ENCODE measurements at regions not wholly inside any gene's neighbourhood (a gene's known extent, or its start where the extent isn't known, plus 50 kb on each side); places are given as distances from the start of the nearest gene placed in this dataset.

DNA sequence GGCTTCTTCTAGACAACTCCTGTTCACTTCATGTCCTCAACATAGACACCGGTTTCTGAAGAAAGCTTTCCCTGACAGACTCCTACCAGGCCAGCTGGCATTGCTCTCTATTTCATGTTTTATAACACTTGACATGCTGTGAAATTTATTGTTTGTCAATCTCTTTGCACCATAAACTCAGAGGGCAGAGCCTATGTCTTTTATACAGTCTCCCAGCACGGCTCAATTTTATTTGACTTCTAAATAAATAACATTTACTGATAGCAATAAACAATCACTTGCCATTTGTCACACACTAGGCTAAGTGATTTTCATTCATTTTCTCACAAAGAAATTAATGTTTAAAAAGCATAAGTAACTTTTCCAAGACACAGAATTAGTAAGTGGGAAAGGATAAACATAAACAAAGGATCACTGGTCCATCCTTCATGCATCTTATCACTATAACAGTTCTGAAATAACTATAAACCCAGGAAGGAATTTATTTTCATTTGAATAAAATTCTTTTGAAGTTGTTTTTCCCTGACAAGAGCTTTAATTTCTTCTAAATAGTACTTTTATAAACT lies 577.6 kb downstream of the TECRL start:
- DNase-seq (ENCODE audit: low spot score): no peak
- intact Hi-C loops (cut with DNase I): no loop called here

GRCh38 chr4:63817196-63817865 lies 591.9 kb downstream of the TECRL start:
- intact Hi-C loops (cut with DNase I): no loop called here
- no peak for DNase-seq (ENCODE audit: low spot score)

DNA sequence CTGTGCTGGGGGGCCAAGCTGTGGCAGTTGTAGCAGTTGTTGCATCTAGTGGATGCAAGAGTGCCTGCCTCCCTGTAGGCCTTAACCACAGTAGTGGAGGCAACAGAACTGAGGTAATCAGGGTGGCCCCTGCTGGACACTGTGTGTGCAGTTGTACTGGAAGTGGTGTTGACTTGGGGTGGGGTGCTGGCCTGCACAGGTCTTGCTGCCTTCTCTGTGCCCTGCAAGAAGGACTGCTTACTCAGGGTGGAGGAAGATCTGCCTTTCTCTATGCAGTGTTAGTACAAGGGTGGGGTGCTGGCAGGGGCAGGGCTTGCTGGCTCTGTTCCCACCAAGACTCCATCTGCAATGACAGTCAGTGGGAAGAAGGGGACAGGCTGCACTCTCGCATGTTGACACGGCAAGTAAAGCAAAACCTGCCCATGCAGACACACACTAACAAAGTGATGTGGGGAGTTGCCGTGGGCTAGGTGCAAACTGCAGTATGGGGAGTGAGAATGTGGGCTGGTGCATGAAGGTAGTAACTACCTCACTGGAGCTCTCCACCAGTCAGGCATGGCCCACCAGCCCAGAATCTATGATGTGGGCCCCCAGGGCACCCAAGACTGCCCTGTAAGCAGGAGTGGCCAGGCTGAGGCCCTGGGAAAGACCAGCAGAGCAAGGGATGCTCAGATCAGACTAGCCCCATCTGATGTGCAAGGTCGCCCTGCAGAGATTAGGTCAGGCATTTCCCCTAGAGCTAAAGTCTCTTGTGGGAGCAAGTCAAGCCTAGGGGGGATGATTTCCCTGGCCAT lies 594.9 kb downstream of the TECRL start:
- intact Hi-C loops (cut with DNase I): no loop called here
- no peak for DNase-seq (ENCODE audit: low spot score)

- intact Hi-C loops (cut with DNase I): no loop called here
- no peak for DNase-seq (ENCODE audit: low spot score)
These were observed 610.1 kb downstream of the TECRL start for GRCh38 chr4:63799166-63799565.

- intact Hi-C loops (cut with DNase I): no loop called here
- DNase-seq (ENCODE audit: low spot score): no peak
These were observed 613.9 kb downstream of the TECRL start for GRCh38 chr4:63795301-63795700.

DNA sequence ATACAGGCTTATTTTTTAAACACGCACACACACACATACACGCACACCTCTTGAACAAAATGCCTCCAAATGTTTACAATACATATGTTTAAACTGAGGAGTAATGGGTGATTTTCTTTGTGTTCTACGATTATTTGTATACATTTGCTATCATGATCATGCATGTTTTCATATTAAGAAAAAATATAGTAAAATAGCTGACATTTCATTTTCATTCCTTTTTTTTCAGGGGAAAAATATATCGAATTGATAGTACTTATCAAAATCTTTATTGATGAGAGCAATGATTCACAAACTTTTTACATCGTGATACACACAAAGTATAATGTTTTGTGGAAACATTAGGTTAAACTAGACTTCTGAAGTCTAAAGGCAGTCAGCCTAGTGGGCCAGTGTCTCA lies 618.9 kb downstream of the TECRL start:
- DNase-seq (ENCODE audit: low spot score): no peak
- intact Hi-C loops (cut with DNase I): no loop called here

DNA sequence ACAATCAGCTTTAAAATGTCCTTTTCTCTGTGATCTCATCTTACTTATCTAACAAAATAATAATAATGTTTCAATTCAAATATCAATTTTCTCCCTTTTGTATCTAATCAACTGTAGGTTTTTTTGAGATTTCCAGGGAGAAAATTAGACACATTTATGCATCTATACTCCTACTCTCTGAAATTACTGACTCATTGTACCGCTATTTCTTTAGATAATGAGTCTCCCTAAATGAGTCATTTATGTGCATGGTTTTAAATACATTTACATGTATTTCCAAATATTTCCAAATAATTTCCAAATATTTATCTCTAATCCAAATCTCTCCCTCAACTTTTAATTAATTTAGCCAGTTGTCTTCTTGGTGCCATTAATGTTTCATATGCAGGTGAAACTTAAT lies 621.0 kb downstream of the TECRL start:
- no peak for DNase-seq (ENCODE audit: low spot score)
- intact Hi-C loops (cut with DNase I): no loop called here

DNA sequence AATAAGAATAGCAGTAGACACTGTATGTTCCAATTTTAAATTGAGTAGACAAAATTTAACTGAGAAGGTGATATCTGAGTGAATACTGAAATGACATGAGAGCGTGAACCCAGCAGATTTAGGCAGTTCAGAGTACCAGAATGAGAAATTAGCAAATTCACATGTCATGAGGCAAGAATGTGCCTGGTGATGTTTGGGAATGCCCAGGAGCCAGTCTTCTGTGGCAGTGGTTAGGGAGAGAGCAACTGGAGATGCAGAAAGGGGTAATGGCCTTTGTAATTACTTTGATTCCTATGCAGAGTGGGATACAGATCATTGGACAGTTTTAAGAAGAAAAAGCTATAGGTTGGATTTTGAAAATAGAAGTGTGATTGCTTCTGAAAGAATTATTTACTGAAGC lies 621.9 kb downstream of the TECRL start:
- intact Hi-C loops (cut with DNase I): no loop called here

DNA sequence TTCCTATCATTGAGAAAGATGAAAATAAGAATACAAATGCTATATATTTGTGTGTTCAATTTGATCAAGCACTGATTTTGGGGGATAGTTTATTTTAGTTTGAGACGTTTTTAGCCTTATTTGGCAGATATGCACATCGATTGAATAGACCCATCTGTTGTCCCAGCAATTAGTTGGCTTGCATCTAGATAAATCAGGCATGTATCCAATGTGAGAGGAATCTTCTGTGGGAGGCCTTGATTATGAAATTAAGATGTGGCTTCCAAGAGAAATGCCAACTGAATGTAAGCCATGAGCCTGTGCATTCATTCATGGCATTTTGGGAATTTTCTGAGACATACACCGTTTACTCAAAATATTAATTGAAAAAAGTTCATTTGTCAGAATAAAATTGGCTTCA lies 623.1 kb downstream of the TECRL start:
- intact Hi-C loops (cut with DNase I): no loop called here
- DNase-seq (ENCODE audit: low spot score): no peak

More for the DNA sequence above, 621.9 kb downstream of the TECRL start:
- no peak for DNase-seq (ENCODE audit: low spot score)

GRCh38 chr4:63784822-63785221 lies 624.4 kb downstream of the TECRL start:
- intact Hi-C loops (cut with DNase I): no loop called here
- no peak for DNase-seq (ENCODE audit: low spot score)

GRCh38 chr4:63777601-63778000 lies 631.6 kb downstream of the TECRL start:
- intact Hi-C loops (cut with DNase I): no loop called here
- DNase-seq (ENCODE audit: low spot score): no peak

DNA sequence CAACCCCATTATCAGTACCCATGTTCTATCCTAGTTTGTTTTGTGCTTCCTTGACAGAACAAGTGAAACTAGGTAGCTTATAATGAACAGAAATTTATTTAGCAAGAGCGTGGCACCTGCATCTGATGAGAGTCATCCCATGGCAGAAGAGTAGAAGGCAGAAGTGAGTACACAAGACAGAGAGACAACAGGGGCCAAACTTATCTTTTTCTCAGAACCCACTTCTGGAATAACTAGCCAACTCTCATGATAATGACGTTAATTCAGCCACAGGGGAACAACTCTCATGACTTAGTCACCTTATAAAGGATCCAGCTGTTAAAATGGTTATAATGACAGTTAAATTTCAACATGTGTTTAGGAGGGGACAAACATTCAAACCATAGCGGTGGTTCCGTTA lies 644.9 kb downstream of the TECRL start:
- intact Hi-C loops (cut with DNase I): no loop called here
- DNase-seq (ENCODE audit: low spot score): no peak

GRCh38 chr4:63757929-63758328 lies 651.3 kb downstream of the TECRL start:
- intact Hi-C loops (cut with DNase I): no loop called here
- DNase-seq (ENCODE audit: low spot score): no peak

DNA sequence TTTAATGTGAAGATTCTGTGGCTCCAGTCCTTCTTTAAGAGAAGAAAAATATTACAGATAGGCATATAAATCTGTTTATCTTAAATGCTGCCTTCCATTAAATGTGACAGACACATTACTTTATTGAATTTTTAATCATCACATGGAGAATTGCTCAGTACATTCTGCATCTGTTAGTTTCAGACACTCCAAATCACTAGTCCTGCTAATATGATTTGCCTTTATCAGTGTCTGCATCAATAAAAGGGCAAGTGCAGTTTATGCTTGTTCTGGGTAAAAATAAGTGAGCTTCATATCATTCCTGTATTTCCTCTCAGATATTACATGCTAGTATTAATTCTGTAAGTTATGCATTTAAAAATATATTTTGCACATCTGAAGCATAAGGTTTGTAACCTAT lies 666.4 kb downstream of the TECRL start:
- no peak for DNase-seq (ENCODE audit: low spot score)
- intact Hi-C loops (cut with DNase I): no loop called here

DNA sequence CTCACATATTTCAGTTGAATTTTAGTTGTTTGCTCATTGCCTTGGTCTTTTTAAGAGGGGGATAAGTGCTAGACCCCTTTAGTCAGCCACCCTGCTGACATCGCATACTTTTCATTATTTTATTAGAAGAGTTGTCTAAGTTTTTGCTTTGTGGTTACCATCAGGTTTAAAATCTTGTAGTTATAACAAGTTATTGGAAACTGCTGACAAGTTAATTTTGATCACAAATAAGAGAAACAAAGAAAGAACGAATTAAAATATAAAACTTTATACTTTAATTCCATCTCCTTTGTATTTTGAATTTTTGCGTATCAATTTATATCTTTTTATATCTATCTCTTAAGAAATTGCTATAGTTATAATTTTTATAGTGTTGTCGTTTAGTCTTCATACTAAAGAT lies 679.7 kb downstream of the TECRL start:
- intact Hi-C loops (cut with DNase I): no loop called here
- no peak for DNase-seq (ENCODE audit: low spot score)

DNA sequence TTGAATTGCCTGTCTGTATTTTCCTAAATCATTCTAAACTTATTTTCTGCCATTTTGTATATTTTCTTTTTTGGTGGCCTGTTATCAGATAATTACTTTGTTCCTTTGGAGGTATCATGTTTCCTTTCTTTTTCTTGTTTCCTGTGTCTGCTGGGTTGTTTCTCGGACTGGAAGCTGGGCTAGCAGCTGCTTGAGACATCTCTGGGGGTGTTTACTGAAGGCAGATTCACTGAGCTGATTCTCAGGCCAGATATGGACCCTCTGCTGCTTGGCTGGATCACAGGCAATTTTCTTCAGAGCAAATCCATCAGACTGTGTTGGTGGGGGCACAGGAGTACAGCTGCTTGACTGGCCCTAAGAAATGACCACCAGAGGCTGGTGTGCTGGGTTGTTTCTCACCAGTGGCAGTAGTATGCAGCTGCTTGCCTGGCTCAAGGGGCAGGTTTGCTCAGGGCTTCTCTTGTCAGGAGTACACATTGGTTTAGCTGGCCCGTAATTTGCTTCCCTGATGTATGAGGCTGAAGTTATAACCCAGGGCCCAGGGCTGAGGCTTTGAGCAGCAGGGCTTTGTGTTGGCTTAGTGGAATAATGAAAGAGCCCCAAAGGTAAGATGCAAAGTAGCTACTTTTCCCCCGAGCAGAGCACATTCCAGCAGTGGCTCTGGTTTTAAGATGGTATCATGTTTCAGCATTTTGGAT lies 680.6 kb downstream of the TECRL start:
- intact Hi-C loops (cut with DNase I): no loop called here
- DNase-seq (ENCODE audit: low spot score): no peak

DNA sequence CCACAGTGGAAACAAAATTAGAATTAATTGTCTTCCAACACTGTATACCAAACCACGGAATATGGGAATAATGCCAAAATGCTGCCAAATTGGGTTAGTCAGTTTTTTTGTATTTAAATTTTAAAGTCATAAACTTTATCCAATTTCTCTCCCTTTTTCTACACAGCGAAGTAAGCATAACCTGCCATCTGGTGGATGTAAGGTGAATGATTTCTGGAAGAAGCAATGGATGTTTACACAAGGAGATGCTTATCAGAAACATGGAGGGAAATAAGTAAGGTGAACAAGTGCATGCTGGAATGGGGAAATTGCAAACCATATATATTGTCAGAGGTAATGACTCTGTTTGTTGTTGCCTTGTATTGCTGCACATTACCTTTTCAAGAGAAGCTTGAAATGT lies 691.9 kb downstream of the TECRL start:
- DNase-seq (ENCODE audit: low spot score): no peak
- intact Hi-C loops (cut with DNase I): no loop called here

DNA sequence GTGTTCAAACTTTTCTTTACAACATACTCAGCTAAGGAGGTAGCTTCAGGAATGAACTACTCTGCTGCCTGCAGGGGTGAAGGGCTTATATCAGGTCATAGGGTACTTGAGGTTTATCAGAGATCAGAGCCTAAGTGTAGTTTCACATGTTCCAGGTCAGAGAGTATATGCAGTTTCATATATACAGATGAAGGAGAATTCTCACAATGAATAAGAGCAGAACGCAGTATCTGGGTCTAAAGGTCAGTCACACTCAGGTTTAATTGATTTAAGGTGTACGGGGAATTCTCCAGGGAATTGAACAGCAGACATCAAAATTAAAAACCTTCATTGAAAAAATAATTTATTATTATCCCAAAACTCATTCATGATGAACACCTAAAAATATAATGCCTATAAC lies 700.6 kb downstream of the TECRL start:
- DNase-seq (ENCODE audit: low spot score): no peak
- intact Hi-C loops (cut with DNase I): no loop called here

DNA sequence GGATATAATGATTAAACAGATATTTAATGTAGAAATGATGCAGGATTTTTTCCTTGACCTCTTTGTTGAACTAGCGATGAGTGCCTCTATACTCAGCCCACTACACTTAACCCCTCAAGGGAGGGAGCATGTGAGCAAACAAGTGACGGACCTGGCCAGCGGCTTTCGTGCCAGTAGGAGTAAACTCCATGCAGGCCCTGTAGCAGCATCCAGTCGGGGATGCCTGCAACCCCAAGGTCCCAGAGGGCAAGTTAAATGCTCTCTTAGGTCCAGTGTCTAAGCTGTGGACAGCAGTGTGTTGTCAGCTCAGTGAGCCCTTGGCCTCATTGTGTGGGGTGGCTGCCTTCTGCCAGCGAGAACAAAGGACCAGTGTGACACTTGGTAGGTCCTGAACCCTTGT lies 708.7 kb downstream of the TECRL start:
- intact Hi-C loops (cut with DNase I): no loop called here
- DNase-seq (ENCODE audit: low spot score): no peak

DNA sequence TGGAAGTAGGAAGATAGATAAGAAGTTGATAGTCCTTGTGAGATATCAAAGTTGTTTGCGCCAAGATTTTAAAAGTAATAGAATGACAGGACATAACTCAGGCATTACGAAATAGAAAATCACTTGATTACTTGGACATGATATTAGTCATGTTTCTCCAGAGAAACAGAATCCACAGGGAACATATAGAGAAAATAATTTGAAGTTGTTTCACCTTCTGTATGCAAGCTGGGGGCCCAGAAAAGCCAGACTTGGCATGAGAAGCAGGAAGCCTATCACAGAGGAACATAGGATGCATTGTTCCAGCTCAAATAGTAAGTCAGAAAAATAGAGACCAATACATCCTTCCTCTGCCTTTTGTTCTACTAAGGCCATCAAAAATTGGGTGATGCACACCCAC lies 715.9 kb downstream of the TECRL start:
- intact Hi-C loops (cut with DNase I): no loop called here
- DNase-seq (ENCODE audit: low spot score): no peak
